ENCODE measurements at regions not wholly inside any gene's neighbourhood (a gene's known extent, or its start where the extent isn't known, plus 50 kb on each side); places are given as distances from the start of the nearest gene placed in this dataset.

GRCh38 chr2:5984946-5985345 is 292.8 kb downstream of the SOX11 start:
- ATAC-seq = no peak
- TF ChIP-seq POU6F1 (CRISPR knock-in tag; IDR thresholded peaks at IDR 0.05; ENCODE audit: borderline replicate concordance, low read depth) (no peak), CSDC2 (CRISPR knock-in tag; IDR thresholded peaks at IDR 0.05) (no peak), RARB (CRISPR knock-in tag; IDR thresholded peaks at IDR 0.05) (no peak), GLIS3 (CRISPR knock-in tag; IDR thresholded peaks at IDR 0.05) (no peak), SNAI2 (CRISPR knock-in tag; IDR thresholded peaks at IDR 0.05) (no peak), ZFP30 (CRISPR knock-in tag; IDR thresholded peaks at IDR 0.05) (no peak), TCF4 (CRISPR knock-in tag; IDR thresholded peaks at IDR 0.05; ENCODE audit: borderline replicate concordance) (no peak), CREB5 (CRISPR knock-in tag; IDR thresholded peaks at IDR 0.05; ENCODE audit: low read depth) (no peak), ESRRG (CRISPR knock-in tag; IDR thresholded peaks at IDR 0.05) (no peak), TSHZ2 (CRISPR knock-in tag; IDR thresholded peaks at IDR 0.05) (no peak)

DNA sequence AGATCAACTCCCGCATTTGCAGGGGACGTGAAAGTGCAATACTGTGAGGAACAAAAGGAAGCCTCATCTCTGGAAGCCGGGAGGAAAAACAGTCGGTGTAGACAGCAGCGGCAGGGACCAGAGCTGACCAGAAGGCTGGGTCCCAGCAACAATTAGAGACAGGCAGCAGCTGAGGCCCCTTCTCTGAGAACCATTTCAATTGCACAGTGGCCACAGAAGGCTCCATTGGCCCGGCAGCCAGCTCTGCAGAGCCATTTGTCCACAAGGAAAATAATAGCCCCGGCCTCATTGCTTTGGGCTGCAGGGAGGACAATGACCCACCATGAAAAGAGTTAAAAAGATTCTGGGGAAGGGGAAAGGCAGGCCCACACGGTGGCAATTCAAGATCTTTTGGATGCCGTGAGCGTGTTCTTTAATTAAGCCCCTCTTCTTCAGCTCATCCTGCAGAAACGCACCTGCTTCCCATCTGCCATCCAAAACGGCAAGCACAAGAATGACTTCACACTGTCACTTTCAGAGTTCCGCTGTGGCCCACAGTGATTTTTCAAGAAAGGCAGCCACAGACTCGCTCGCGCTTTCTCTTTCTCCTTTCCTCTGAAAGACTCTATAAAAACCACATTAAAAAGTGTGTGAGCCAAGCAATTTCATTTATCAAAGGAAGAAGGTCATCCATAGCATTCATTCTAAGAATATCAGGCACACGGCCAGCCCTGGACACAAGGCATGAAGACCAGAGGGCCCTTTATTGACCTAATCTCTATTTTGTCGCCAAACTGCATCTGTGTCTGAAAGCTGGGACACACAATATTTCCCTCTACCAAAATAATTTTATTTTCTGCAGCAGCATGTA is 293.6 kb downstream of the SOX11 start:
- TF ChIP-seq CREB5 (CRISPR knock-in tag; IDR thresholded peaks at IDR 0.05; ENCODE audit: low read depth) (no peak), ZFP30 (CRISPR knock-in tag; IDR thresholded peaks at IDR 0.05) (no peak), ZFP3 (CRISPR knock-in tag; IDR thresholded peaks at IDR 0.05) (no peak), SNAI2 (CRISPR knock-in tag; IDR thresholded peaks at IDR 0.05) (no peak), ZNF565 (CRISPR knock-in tag; conservative IDR thresholded peaks at IDR 0.05; ENCODE audit: low read depth) (no peak), GLIS3 (CRISPR knock-in tag; IDR thresholded peaks at IDR 0.05) (no peak)
- ATAC-seq = no peak

DNA sequence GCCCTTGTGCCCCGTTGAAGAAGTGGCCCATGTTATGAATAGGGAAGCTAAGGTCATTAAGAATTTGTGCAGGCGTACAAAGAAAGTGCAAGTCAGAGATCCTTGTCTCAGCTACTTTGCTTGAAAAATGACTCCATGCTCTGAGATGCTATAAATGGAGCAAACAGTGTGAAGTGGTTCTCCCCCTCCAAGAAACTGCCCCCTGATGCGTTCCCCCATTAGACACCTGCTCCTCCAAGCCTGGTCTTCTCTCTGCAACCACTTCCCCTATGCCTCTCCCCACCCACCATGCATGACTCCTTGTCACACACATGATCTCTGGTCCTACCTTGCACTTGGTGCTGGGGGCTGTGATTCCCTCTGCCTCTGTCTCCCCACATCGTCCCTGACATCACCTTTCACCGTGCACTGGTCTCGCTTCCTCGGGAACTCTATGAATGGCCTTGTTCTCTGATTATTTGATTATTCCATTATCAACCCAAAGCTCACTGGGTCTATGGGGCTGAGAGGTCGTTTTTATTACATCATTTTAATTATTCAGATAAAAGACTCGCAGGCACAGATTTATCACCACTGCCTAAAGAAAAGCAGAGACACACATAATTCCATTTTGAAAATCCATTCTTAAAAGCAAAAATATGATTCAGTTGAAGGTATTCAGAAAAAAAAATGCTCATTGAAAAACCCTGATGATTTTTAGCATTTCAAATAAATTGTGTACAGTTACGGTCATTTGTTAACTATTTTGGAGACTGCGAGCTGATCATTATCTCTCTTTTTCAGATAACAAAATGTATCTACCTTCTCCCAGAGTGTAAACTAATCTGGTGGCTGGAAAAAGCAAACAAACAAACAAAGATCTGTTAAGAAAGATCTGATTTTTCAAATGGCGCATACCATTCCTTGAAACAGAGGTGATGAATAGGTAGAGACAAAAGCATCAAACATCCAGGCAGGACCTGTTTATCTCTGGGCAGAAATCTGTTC is 294.9 kb downstream of the SOX11 start:
- TF ChIP-seq ZFP30 (CRISPR knock-in tag; IDR thresholded peaks at IDR 0.05) (no peak), TSHZ2 (CRISPR knock-in tag; IDR thresholded peaks at IDR 0.05) (0 out of 2 replicates have a peak, but pooled peaks have one; percentile 59), CREB5 (CRISPR knock-in tag; IDR thresholded peaks at IDR 0.05; ENCODE audit: low read depth) (peak; percentile 78), ZFP3 (CRISPR knock-in tag; IDR thresholded peaks at IDR 0.05) (0 out of 2 replicates have a peak, but pooled peaks have one; percentile 42), TCF4 (CRISPR knock-in tag; IDR thresholded peaks at IDR 0.05; ENCODE audit: borderline replicate concordance) (peak; percentile 71), ISL1 (CRISPR knock-in tag; IDR thresholded peaks at IDR 0.05) (peak; percentile 72), ZNF70 (CRISPR knock-in tag; IDR thresholded peaks at IDR 0.05) (0 out of 2 replicates have a peak, but pooled peaks have one; percentile 24), ZC3H10 (CRISPR knock-in tag; IDR thresholded peaks at IDR 0.05) (no peak)
- ATAC-seq = no peak

All from SK-N-SH treated with all-trans-retinoic acid at 6 μM for 48 hours (cell line).